ENCODE measurements at regions not wholly inside any gene's neighbourhood (a gene's known extent, or its start where the extent isn't known, plus 50 kb on each side); places are given as distances from the start of the nearest gene placed in this dataset.
"Not testable (repeated sequence)": the region's sequence is repeated elsewhere in the genome, so short reads cannot be mapped to it uniquely, and the experiment has no call there.

DNA sequence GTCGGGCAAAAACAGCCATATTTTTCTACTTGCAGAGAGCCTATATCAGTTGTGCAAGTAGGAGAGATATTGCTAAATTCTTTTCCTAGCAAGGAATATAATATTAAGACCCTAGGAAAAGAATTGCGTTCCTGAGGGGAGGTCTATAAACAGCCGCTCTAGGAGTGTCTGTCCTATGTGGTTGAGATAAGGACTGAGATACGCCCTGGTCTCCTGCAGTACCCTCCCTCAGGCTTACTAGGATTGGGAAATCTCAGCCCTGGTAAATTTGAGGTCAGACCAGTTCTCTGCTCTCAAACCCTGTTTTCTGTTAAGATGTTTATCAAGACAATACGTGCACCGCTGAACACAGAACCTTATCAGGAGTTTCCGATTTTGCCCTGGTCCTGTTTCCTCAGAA is 250.1 kb upstream of the WDFY3 start:
- H3K4me3 ChIP-seq (ENCODE audit: low read depth in 1 of 2, low read length in 2 of 2); H3K27ac ChIP-seq (ENCODE audit: low read length); H3K4me1 ChIP-seq (ENCODE audit: control insufficient read depth in 1 of 2, insufficient read depth in 2 of 2, low read length in 2 of 2); H3K36me3 ChIP-seq (ENCODE audit: control insufficient read depth in 1 of 2, insufficient read depth in 2 of 2, low read length in 2 of 2); H3K27me3 ChIP-seq (ENCODE audit: low read depth, low read length): not testable (repeated sequence)
- H3K9me3 ChIP-seq (ENCODE audit: control insufficient read depth in 1 of 2, low read length in 2 of 2), result peaks cover 0 to 14% of the 10 kb centered on the region in 2 donors

DNA sequence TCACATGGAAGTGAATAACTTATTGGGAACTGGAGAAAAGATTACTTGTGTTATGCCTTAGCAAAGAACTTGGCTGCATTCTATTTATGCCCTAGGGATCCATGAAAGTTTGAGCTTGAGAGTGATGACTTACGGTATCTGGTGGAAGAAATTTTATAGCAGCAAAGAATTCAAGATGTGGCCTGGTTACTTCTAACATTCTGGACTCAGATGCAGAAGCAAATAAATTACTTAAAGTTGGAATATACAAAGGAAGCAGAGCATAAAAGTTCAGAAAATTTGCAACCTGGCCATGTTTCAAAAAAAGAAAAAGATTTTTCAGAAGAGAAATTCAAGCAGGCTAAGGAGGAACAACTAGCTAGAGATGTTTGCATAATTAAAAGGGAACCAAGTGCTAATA is 252.3 kb upstream of the WDFY3 start:
- H3K27me3 ChIP-seq (ENCODE audit: low read depth, low read length), result no peaks in the 10 kb centered on the region
- no peaks in the 10 kb centered on the region for H3K4me1 ChIP-seq (ENCODE audit: control insufficient read depth in 1 of 2, insufficient read depth in 2 of 2, low read length in 2 of 2)
- H3K36me3 ChIP-seq (ENCODE audit: control insufficient read depth in 1 of 2, insufficient read depth in 2 of 2, low read length in 2 of 2), result no peaks in the 10 kb centered on the region
- peaks cover 0 to 14% of the 10 kb centered on the region in 2 donors for H3K9me3 ChIP-seq (ENCODE audit: control insufficient read depth in 1 of 2, low read length in 2 of 2)
- no peak overlapping the region for H3K4me3 ChIP-seq (ENCODE audit: low read depth in 1 of 2, low read length in 2 of 2)
- no peak overlapping the region for H3K27ac ChIP-seq (ENCODE audit: low read length)

DNA sequence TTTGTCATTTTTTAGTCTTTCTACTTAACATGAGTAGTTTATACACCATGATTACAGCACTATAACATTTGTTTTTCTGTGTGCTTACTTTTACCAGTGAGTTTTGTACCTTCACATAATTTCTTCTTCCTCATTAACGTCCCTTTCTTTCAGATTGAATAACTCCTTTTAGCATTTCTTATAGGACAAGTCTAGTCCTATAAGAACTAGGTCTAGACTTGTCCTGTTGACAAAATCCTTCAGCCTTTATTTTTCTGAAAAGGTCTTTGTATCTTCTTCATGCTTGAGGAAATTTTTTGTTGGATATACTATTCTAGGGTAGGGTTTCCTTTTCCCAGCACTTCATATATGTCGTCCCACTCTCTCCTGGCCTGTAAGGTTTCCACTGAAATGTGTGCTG is 253.3 kb upstream of the ARHGAP24 start:
- H3K27me3 ChIP-seq (ENCODE audit: low read depth, low read length), result no peaks in the 10 kb centered on the region
- no peaks in the 10 kb centered on the region for H3K36me3 ChIP-seq (ENCODE audit: control insufficient read depth in 1 of 2, insufficient read depth in 2 of 2, low read length in 2 of 2)
- no peaks in the 10 kb centered on the region for H3K4me1 ChIP-seq (ENCODE audit: control insufficient read depth in 1 of 2, insufficient read depth in 2 of 2, low read length in 2 of 2)
- H3K27ac ChIP-seq (ENCODE audit: low read length), result no peak overlapping the region
- no peak overlapping the region for H3K4me3 ChIP-seq (ENCODE audit: low read depth in 1 of 2, low read length in 2 of 2)
- peaks cover 0 to 8% of the 10 kb centered on the region in 2 donors for H3K9me3 ChIP-seq (ENCODE audit: control insufficient read depth in 1 of 2, low read length in 2 of 2)

DNA sequence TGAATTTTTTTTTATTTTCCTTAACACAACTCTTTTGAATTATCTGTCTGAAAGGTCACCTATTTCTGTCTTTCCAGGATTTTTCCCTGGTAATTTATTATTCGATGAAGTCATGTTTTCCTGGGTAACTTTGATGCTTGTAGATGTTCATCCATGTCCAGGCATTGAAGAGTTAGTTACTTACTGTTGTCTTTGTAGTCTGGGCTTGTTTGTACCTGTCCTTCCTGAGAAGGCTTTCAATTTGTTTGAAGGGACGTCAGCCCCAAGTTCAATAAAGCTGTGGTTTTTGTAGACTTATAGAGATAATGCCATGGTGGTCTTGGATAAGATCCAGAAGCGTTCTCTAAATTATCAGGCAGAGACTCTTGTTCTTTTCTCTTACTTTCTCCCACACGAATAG is 252.4 kb upstream of the ARHGAP24 start:
- H3K27me3 ChIP-seq (ENCODE audit: low read depth, low read length), result no peaks in the 10 kb centered on the region
- H3K4me1 ChIP-seq (ENCODE audit: control insufficient read depth in 1 of 2, insufficient read depth in 2 of 2, low read length in 2 of 2), result no peaks in the 10 kb centered on the region
- no peaks in the 10 kb centered on the region for H3K36me3 ChIP-seq (ENCODE audit: control insufficient read depth in 1 of 2, insufficient read depth in 2 of 2, low read length in 2 of 2)

DNA sequence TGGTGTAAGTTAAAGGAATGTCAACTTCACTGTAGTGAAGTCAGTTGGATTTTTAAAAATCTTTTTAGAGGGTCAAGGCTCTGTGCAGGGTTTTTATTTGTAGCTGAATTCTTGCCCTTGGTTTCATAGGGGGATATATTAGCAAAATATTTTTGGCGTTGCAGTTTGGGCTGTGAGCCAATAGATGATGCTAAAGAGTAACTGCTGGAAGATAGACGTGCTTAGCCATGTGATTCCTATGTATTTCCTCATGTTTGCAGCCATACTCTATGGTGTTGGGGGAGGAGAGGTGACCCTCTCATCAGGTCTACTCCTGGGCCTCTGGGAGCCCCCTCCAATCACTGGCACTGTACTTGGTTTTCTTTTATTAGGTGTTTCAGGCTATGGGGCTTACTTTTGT is 246.7 kb upstream of the ARHGAP24 start:
- Histone ChIP-seq H3K4me3 (ENCODE audit: low read depth in 1 of 2, low read length in 2 of 2) (no peak overlapping the region), H3K27me3 (ENCODE audit: low read depth, low read length) (no peaks in the 10 kb centered on the region), H3K9me3 (ENCODE audit: control insufficient read depth in 1 of 2, low read length in 2 of 2) (no peaks in the 10 kb centered on the region), H3K27ac (ENCODE audit: low read length) (no peak overlapping the region), H3K36me3 (ENCODE audit: control insufficient read depth in 1 of 2, insufficient read depth in 2 of 2, low read length in 2 of 2) (no peaks in the 10 kb centered on the region), H3K4me1 (ENCODE audit: control insufficient read depth in 1 of 2, insufficient read depth in 2 of 2, low read length in 2 of 2) (no peaks in the 10 kb centered on the region)

More for the DNA sequence above, 252.4 kb upstream of the ARHGAP24 start:
- H3K9me3 ChIP-seq (ENCODE audit: control insufficient read depth in 1 of 2, low read length in 2 of 2), result peaks cover 0 to 6% of the 10 kb centered on the region in 2 donors
- no peak overlapping the region for H3K4me3 ChIP-seq (ENCODE audit: low read depth in 1 of 2, low read length in 2 of 2)
- H3K27ac ChIP-seq (ENCODE audit: low read length), result no peak overlapping the region

DNA sequence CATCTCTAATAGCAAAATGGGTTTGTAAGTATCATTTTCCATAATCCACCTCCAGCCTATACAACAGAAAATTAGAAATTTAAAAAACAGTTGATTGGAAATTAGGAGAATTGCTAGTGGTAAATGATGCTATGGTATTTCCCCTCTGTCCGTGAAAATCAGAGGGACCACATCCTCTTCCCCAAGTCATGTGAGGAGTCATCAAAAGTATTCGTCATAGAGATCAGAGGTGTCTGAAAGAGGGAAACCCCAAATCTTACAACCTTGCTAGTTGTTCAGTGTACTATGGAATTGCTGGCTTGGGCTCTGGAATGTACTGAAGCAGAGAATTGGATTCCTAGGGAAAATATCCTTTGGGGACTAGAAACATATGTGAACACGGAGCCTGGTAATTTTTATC is 241.4 kb upstream of the ARHGAP24 start:
- Histone ChIP-seq H3K27me3 (ENCODE audit: low read depth, low read length) (no peaks in the 10 kb centered on the region), H3K4me3 (ENCODE audit: low read depth in 1 of 2, low read length in 2 of 2) (no peak overlapping the region), H3K36me3 (ENCODE audit: control insufficient read depth in 1 of 2, insufficient read depth in 2 of 2, low read length in 2 of 2) (no peaks in the 10 kb centered on the region), H3K4me1 (ENCODE audit: control insufficient read depth in 1 of 2, insufficient read depth in 2 of 2, low read length in 2 of 2) (no peaks in the 10 kb centered on the region), H3K27ac (ENCODE audit: low read length) (no peak overlapping the region), H3K9me3 (ENCODE audit: control insufficient read depth in 1 of 2, low read length in 2 of 2) (no peaks in the 10 kb centered on the region)

DNA sequence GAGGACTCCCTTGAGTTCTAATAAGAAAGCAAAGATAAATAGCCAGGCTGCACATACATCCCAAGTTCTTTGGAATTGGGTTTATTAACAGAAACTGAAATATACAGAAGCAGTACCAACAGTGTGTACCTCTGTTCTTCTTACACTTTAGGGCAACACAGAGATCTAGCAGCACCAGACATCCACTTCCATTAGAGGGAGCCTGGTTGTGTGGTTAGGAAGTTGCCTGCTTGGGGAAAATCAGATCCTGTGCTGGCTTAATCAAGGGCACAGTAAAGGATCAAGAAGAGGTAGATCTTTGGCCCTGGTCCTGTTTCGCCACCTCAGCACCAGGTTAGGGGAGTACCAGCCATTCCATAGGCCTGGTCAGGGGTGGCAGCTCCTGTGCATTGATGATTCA is 231.1 kb upstream of the ARHGAP24 start:
- Histone ChIP-seq H3K4me3 (ENCODE audit: low read depth in 1 of 2, low read length in 2 of 2) (no peak overlapping the region), H3K27ac (ENCODE audit: low read length) (no peak overlapping the region), H3K4me1 (ENCODE audit: control insufficient read depth in 1 of 2, insufficient read depth in 2 of 2, low read length in 2 of 2) (no peaks in the 10 kb centered on the region), H3K9me3 (ENCODE audit: control insufficient read depth in 1 of 2, low read length in 2 of 2) (no peaks in the 10 kb centered on the region), H3K36me3 (ENCODE audit: control insufficient read depth in 1 of 2, insufficient read depth in 2 of 2, low read length in 2 of 2) (no peaks in the 10 kb centered on the region), H3K27me3 (ENCODE audit: low read depth, low read length) (no peaks in the 10 kb centered on the region)

DNA sequence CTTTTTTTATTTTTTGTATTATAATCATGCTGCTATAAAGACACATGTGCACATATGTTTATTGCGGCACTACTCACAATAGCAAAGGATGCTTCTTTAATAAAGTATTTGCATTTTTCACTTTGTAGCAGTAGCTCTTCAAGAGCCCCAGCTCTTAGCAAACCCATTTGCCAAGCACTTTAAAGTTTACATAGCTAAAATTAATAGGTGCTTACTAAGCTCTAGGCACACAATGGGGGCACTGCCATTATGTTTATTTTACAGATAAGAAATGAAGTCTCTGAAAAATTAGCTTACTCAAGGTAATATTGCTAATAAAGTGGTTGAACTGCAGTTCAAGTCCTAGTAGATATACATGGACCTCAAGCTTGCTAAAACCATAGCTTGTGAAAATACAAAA is 230.3 kb upstream of the ARHGAP24 start:
- Histone ChIP-seq H3K36me3 (ENCODE audit: control insufficient read depth in 1 of 2, insufficient read depth in 2 of 2, low read length in 2 of 2) (no peaks in the 10 kb centered on the region), H3K4me3 (ENCODE audit: low read depth in 1 of 2, low read length in 2 of 2) (no peak overlapping the region), H3K4me1 (ENCODE audit: control insufficient read depth in 1 of 2, insufficient read depth in 2 of 2, low read length in 2 of 2) (no peaks in the 10 kb centered on the region), H3K27me3 (ENCODE audit: low read depth, low read length) (no peaks in the 10 kb centered on the region), H3K9me3 (ENCODE audit: control insufficient read depth in 1 of 2, low read length in 2 of 2) (no peaks in the 10 kb centered on the region), H3K27ac (ENCODE audit: low read length) (no peak overlapping the region)

DNA sequence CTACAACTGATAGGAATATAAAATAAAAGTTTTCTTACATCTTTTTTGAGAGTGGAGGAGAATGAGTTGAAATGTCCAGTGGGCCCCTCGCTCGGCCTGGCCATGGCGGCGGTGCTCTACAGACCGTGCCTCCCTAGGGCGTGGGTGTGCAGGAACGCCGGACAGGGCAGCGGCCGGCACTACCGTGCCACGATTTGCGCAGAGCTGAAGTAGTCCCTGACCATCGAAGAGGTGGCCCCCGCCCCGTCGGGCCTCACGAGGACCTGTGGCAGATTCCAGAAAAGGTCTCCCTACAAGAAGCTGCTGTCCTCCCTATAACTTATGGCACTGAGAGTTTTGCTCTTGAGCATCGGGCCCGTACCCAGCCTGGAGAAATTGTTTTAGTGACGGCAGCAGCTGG is 228.9 kb upstream of the ARHGAP24 start:
- Histone ChIP-seq H3K4me3 (ENCODE audit: low read depth in 1 of 2, low read length in 2 of 2) (no peak overlapping the region), H3K36me3 (ENCODE audit: control insufficient read depth in 1 of 2, insufficient read depth in 2 of 2, low read length in 2 of 2) (no peaks in the 10 kb centered on the region), H3K9me3 (ENCODE audit: control insufficient read depth in 1 of 2, low read length in 2 of 2) (no peaks in the 10 kb centered on the region), H3K4me1 (ENCODE audit: control insufficient read depth in 1 of 2, insufficient read depth in 2 of 2, low read length in 2 of 2) (no peaks in the 10 kb centered on the region), H3K27ac (ENCODE audit: low read length) (no peak overlapping the region), H3K27me3 (ENCODE audit: low read depth, low read length) (no peaks in the 10 kb centered on the region)

DNA sequence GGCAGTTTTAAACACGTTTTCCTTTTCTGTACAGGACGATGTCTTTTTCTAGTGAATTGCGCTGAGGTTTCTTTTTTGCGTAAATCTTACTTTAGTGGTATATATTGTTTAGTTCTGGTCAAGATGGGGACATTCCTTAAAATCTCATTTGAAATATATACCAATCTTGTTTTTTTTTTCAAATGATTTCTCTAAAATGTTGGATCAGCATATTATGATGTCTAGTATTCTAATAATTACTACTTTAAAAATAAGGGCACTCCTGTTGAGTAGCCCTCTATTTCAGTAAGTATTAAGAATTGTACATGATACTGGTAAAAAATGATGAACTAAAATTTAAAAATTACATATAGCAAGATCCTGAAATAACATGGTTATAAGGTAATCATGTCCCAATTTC is 224.1 kb upstream of the ARHGAP24 start:
- no peaks in the 10 kb centered on the region for H3K4me1 ChIP-seq (ENCODE audit: control insufficient read depth in 1 of 2, insufficient read depth in 2 of 2, low read length in 2 of 2)
- H3K27ac ChIP-seq (ENCODE audit: low read length), result no peak overlapping the region
- no peaks in the 10 kb centered on the region for H3K27me3 ChIP-seq (ENCODE audit: low read depth, low read length)
- no peak overlapping the region for H3K4me3 ChIP-seq (ENCODE audit: low read depth in 1 of 2, low read length in 2 of 2)
- H3K36me3 ChIP-seq (ENCODE audit: control insufficient read depth in 1 of 2, insufficient read depth in 2 of 2, low read length in 2 of 2), result no peaks in the 10 kb centered on the region
- peaks cover 5 to 14% of the 10 kb centered on the region in 2 donors for H3K9me3 ChIP-seq (ENCODE audit: control insufficient read depth in 1 of 2, low read length in 2 of 2)

DNA sequence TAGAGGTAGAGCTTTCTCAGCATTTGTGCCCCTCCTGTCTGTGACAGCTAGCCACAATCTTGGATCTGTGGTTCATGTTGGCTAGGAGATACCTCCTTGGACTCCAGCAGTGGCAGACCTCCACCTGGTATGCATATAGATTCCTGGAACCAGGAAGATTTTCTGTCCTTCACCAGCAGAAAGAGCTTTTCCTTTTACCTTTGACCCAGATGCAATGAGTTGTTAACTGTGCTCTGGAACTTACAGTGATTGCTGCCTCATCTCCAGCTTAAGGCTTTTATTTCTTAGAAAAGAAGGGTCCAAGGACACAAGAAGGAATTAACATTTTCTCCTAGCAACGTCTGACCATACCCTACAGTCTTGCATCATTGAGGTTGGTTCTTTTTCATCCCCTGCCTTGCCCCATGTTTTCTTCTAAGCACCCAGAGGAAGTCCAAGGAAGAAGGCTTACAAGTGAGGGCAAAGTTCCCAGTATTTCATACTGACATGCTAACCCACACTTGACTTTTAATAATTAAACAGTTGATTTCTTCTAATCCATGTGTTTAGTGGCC is 217.1 kb upstream of the ARHGAP24 start:
- no peak overlapping the region for H3K27ac ChIP-seq (ENCODE audit: low read length)
- H3K27me3 ChIP-seq (ENCODE audit: low read depth, low read length), result no peaks in the 10 kb centered on the region
- no peak overlapping the region for H3K4me3 ChIP-seq (ENCODE audit: low read depth in 1 of 2, low read length in 2 of 2)
- H3K9me3 ChIP-seq (ENCODE audit: control insufficient read depth in 1 of 2, low read length in 2 of 2), result peaks cover 5 to 14% of the 10 kb centered on the region in 2 donors
- H3K4me1 ChIP-seq (ENCODE audit: control insufficient read depth in 1 of 2, insufficient read depth in 2 of 2, low read length in 2 of 2), result peaks cover 0 to 6% of the 10 kb centered on the region in 2 donors
- H3K36me3 ChIP-seq (ENCODE audit: control insufficient read depth in 1 of 2, insufficient read depth in 2 of 2, low read length in 2 of 2), result no peaks in the 10 kb centered on the region

DNA sequence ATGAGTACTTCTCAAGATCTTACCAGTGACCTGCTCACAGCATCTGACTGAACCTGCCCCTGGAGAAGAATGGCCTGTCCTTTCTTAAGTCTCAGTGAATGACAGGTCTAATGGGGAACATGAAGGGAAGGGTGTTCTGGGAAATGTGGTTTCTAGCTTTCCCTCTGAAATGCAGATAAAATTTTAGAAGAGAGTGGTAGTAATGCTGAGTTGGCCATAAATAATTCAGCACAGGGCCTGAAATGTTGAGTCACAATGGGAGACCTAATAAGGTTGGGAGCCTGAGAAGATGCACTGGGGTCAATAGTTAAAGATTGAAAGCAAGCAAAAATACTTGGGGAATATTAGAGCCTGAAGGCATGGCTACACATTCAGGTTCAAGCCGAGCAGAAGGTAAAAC is 214.9 kb upstream of the ARHGAP24 start:
- Histone ChIP-seq H3K27ac (ENCODE audit: low read length) (no peak overlapping the region), H3K36me3 (ENCODE audit: control insufficient read depth in 1 of 2, insufficient read depth in 2 of 2, low read length in 2 of 2) (no peaks in the 10 kb centered on the region), H3K27me3 (ENCODE audit: low read depth, low read length) (no peaks in the 10 kb centered on the region), H3K4me3 (ENCODE audit: low read depth in 1 of 2, low read length in 2 of 2) (no peak overlapping the region), H3K9me3 (ENCODE audit: control insufficient read depth in 1 of 2, low read length in 2 of 2) (peaks cover 0 to 3% of the 10 kb centered on the region in 2 donors), H3K4me1 (ENCODE audit: control insufficient read depth in 1 of 2, insufficient read depth in 2 of 2, low read length in 2 of 2) (peaks cover 0 to 6% of the 10 kb centered on the region in 2 donors)
